Fibroblast of lung (primary cell): ENCODE measurements at regions not wholly inside any gene's neighbourhood (a gene's known extent, or its start where the extent isn't known, plus 50 kb on each side); places are given as distances from the start of the nearest gene placed in this dataset.

Source experiments
- CTCF ChIP-seq, 2 donors: IDR thresholded peaks in 1 of 2; conservative IDR thresholded peaks in 1 of 2; 1 replicate in 1 of 2; 2 replicates in 1 of 2; pipeline ENCODE4 v1.5.1; 2011 to 2012; ENCODE audit warnings: low read length in 2 of 2, control low read depth in 1 of 2, inconsistent platforms in 1 of 2, low read depth in 1 of 2, mild to moderate bottlenecking in 1 of 2
- EZH2 ChIP-seq: IDR thresholded peaks from 2 replicates; pipeline ENCODE4 v1.5.1; 2012; ENCODE audit warnings: low read length, control low read depth, mild to moderate bottlenecking; ENCODE audit errors: missing control alignments

GRCh38 chr2:51232027-51232426, 200.1 kb upstream of the NRXN1 start:
- TF ChIP-seq CTCF (conservative IDR thresholded peaks at IDR 0.05 in 1 of 2, IDR thresholded peaks at IDR 0.05 in 1 of 2; ENCODE audit: low read depth in 1 of 2, low read length in 2 of 2) (no peak), EZH2 (no peak)
